Osteoblast (primary cell): ENCODE measurements at regions not wholly inside any gene's neighbourhood (a gene's known extent, or its start where the extent isn't known, plus 50 kb on each side); places are given as distances from the start of the nearest gene placed in this dataset.

ENCODE experiments used
- DNase-seq: peaks from one replicate; pipeline ENCODE4 v3.0.0; 2011; ENCODE audit warnings: low spot score, mixed read lengths; ENCODE audit not compliant: insufficient read length; ENCODE audit errors: missing footprints
- H2AFZ ChIP-seq: 2 replicates; pipeline ENCODE4 v1.6.0; 2011; ENCODE audit warnings: mild to moderate bottlenecking, low read length
- H3K27ac ChIP-seq: 2 replicates; pipeline ENCODE4 v1.5.1; 2011; ENCODE audit warnings: mild to moderate bottlenecking, low read depth, low read length, moderate library complexity
- H3K27me3 ChIP-seq: 2 replicates; pipeline ENCODE4 v1.6.0; 2012; ENCODE audit warnings: mild to moderate bottlenecking, control low read depth, inconsistent platforms, low read length, moderate library complexity; ENCODE audit not compliant: insufficient read depth
- H3K36me3 ChIP-seq: 2 replicates; pipeline ENCODE4 v1.5.1; 2011; ENCODE audit warnings: mild to moderate bottlenecking, low read length, control low read depth, moderate library complexity; ENCODE audit not compliant: insufficient read depth
- H3K4me1 ChIP-seq: 2 replicates; pipeline ENCODE4 v1.5.1; 2011; ENCODE audit warnings: mild to moderate bottlenecking, low read length, control low read depth, moderate library complexity; ENCODE audit not compliant: insufficient read depth
- H3K4me2 ChIP-seq: 2 replicates; pipeline ENCODE4 v1.6.0; 2011; ENCODE audit warnings: mild to moderate bottlenecking, low read length; ENCODE audit not compliant: insufficient read depth
- H3K4me3 ChIP-seq: fragments of 200-600 bp; sonication (generic); 3 replicates; pipeline ENCODE4 v1.5.1; 2012; ENCODE audit warnings: mild to moderate bottlenecking, low read length, inconsistent platforms; ENCODE audit not compliant: insufficient read depth
- H3K79me2 ChIP-seq: 2 replicates; pipeline ENCODE4 v1.6.0; 2012; ENCODE audit warnings: mild to moderate bottlenecking, low read length, control low read depth, inconsistent platforms; ENCODE audit not compliant: insufficient read depth
- H3K9me3 ChIP-seq: 2 replicates; pipeline ENCODE4 v1.5.1; 2011; ENCODE audit warnings: low read depth, low read length, control low read depth
- H4K20me1 ChIP-seq: 2 replicates; pipeline ENCODE4 v1.6.0; 2012; ENCODE audit warnings: mild to moderate bottlenecking, low read length, control low read depth; ENCODE audit not compliant: insufficient read depth
- TF ChIP-seq, protein P1 (sequence below): IDR thresholded peaks from 2 replicates; pipeline ENCODE4 v1.5.1; 2011; ENCODE audit warnings: mild to moderate bottlenecking, low read depth, low read length, moderate library complexity; ENCODE audit errors: extremely low read depth

DNA sequence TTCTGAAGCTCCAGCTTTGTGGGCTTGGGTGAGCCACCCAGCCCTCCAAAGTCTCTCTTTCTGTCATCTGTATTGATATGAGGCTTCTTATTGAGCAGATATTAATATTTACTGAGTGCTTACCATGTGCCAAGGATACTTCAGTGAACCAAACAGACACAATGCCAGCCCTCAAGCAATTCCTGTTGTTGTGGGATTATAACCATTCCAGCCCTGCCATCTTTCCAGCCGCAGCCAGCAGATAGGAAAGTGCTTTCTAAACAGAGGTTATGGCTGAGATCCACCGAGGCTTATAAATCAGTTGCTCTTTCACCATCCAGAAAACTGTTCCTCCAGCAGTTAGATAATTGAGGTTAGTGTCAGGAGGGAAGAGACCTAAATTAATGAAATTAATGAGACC lies 137.7 kb upstream of the ALDH1B1 start:
- H3K36me3 ChIP-seq, result no peaks in the 10 kb centered on the region
- H3K27ac ChIP-seq, result no peak overlapping the region
- TF ChIP-seq, protein P1, sequence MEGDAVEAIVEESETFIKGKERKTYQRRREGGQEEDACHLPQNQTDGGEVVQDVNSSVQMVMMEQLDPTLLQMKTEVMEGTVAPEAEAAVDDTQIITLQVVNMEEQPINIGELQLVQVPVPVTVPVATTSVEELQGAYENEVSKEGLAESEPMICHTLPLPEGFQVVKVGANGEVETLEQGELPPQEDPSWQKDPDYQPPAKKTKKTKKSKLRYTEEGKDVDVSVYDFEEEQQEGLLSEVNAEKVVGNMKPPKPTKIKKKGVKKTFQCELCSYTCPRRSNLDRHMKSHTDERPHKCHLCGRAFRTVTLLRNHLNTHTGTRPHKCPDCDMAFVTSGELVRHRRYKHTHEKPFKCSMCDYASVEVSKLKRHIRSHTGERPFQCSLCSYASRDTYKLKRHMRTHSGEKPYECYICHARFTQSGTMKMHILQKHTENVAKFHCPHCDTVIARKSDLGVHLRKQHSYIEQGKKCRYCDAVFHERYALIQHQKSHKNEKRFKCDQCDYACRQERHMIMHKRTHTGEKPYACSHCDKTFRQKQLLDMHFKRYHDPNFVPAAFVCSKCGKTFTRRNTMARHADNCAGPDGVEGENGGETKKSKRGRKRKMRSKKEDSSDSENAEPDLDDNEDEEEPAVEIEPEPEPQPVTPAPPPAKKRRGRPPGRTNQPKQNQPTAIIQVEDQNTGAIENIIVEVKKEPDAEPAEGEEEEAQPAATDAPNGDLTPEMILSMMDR, result no peak
- no peak overlapping the region for H3K4me3 ChIP-seq
- no peaks in the 10 kb centered on the region for H4K20me1 ChIP-seq
- DNase-seq, result no peak
- H3K9me3 ChIP-seq, result no peaks in the 10 kb centered on the region
- no peaks in the 10 kb centered on the region for H3K27me3 ChIP-seq
- no peak overlapping the region for H3K4me2 ChIP-seq
- no peak overlapping the region for H2AFZ ChIP-seq
- no peaks in the 10 kb centered on the region for H3K79me2 ChIP-seq
- H3K4me1 ChIP-seq, result no peaks in the 10 kb centered on the region

DNA sequence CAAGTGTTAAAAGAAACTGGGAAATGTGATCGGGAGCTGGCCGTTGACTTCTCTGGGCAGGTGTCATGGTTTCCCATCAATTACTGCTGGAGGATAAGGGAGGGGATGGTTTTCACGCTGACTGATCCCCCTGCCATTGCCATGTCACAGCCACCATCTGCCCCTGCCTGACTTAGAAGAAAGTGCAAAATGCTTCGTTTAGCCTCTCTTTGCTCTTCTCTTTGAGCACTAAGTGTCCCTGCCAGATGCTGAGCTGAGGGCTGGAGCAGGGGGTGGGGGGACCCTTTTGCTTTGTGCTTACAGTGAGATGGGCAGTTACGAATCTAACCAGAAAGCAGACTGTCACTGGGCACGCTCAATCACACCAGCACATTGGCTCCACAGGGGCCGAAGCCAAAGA lies 138.4 kb upstream of the ALDH1B1 start:
- Histone ChIP-seq H3K9me3 (no peaks in the 10 kb centered on the region), H2AFZ (no peak overlapping the region), H4K20me1 (no peaks in the 10 kb centered on the region), H3K4me3 (no peak overlapping the region), H3K4me1 (no peaks in the 10 kb centered on the region), H3K79me2 (no peaks in the 10 kb centered on the region), H3K4me2 (no peak overlapping the region), H3K27ac (no peak overlapping the region), H3K36me3 (no peaks in the 10 kb centered on the region), H3K27me3 (no peaks in the 10 kb centered on the region)
- DNase-seq, result no peak
- TF ChIP-seq, protein P1, result no peak

DNA sequence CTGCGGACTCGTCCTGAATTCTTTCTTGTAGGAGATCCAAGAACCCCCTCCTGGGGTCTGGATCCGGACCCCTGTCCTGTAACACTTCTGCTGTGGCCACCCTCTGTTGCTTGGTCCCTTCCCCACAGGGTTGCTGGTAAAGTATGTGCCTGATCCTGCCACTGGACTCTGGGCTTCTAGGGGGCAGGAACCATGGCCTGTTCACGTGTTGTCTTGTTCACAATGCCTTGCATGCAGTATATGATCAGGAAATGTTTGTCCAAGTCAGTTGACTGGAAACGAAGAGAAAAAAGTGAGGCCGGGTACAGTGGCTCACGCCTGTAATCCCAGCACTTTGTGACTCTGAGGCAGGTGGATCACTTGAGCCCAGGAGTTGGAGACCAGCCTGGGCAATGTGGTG lies 139.3 kb upstream of the ALDH1B1 start:
- no peak overlapping the region for H3K4me2 ChIP-seq
- no peaks in the 10 kb centered on the region for H3K36me3 ChIP-seq
- DNase-seq, result no peak
- H4K20me1 ChIP-seq, result no peaks in the 10 kb centered on the region
- no peaks in the 10 kb centered on the region for H3K4me1 ChIP-seq
- H3K9me3 ChIP-seq, result no peaks in the 10 kb centered on the region
- no peak overlapping the region for H2AFZ ChIP-seq
- no peaks in the 10 kb centered on the region for H3K27me3 ChIP-seq
- H3K27ac ChIP-seq, result no peak overlapping the region
- no peak overlapping the region for H3K4me3 ChIP-seq
- H3K79me2 ChIP-seq, result no peaks in the 10 kb centered on the region
- TF ChIP-seq, protein P1, result no peak

DNA sequence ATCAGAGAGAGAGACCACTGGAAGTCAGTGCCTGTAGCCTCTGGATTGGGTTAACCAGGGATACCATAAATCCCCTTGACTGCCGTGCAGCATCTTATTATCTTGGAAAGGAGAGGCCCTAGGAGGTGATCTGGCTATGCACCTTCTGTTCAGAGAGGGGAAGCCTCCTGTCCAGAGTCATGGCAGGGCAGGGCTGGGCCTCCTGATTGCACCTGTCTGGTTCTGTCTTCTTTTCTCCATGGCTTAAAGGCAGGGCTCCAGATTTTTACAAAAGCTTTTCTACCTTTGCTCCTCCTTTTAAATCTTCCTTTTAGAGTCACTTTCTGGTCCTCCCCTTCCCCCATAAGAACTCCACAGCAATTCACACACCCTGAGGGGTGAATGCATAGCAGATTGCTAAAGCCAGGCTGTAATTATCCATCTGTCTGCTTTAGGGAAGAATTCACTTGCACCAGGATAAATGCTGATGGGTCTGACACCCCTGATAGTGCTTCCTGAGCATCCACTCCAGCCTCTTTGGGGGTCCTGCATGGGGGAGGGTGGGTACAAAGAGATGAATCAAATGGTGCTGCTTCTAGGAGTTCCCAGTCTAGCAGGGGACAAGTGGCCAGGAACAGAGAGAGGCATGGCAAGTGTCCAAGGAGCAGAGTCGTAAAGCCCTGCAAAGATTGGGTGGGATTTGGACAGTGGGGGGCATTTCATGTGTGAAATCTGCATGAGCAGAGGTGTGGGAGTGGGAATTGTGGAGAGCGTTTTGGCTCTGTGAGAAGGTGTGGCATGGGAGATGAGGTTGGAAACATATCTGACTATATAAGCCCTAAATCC lies 141.3 kb upstream of the ALDH1B1 start:
- no peak for DNase-seq
- TF ChIP-seq, protein P1, result no peak
- Histone ChIP-seq H2AFZ (no peak overlapping the region), H3K4me2 (no peak overlapping the region), H3K27me3 (peaks cover 4% of the 10 kb centered on the region), H4K20me1 (no peaks in the 10 kb centered on the region), H3K4me1 (no peaks in the 10 kb centered on the region), H3K4me3 (no peak overlapping the region), H3K27ac (no peak overlapping the region), H3K79me2 (no peaks in the 10 kb centered on the region), H3K36me3 (no peaks in the 10 kb centered on the region), H3K9me3 (peaks cover 5% of the 10 kb centered on the region)
